ENCODE measurements at regions not wholly inside any gene's neighbourhood (a gene's known extent, or its start where the extent isn't known, plus 50 kb on each side); places are given as distances from the start of the nearest gene placed in this dataset.

DNA sequence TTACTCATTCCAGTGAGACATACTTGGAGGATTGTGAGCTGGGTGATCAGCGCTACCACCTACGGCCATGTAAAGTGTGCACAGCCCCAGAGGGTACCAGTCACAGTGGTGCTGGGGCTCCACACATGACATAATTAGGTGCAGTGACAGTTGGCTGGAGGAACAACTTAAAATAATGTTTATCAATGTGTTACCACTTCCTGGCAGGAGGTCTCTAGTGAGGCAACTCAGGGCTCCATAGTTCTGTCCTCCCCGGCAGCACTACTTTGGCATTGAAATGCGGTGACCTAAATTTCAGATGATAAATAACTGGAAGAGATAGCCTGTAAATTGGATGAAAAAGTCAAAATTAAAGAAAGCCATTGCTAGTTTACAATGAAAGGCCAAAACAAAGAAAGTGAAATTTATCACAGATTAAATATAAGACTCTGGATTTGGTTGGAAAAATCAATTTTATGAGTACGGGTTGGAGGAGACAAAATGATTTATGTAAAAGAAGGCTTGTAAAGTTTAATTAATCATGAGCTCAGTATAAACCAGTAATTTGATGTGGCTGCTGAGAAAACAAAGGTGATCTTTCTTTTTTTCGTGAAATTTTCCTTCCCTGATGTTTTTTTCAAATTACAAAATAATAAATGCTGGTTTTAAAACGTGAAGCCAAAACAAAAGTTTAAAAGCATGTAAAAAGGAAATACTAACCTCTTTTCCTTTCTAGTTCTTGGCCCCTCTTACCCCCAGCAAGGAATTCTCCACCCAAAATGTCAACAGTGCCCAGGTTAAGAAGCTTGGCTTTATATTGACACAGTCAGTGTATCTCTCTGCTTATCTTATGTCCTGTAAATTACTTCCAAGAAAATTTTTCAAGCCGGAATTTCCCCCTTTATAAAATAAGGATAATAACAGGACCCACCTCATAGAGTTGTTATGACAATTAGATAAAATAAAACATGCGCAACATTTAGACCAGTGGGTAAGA lies 126.7 kb upstream of the NOX3 start:
- no peak for DNase-seq
- H3K27me3 Mint-ChIP-seq, result no peaks in the 10 kb centered on the region
- H3K27ac Mint-ChIP-seq, result no peak overlapping the region
- peaks cover 3% of the 10 kb centered on the region for H3K9me3 Mint-ChIP-seq
- no peaks in the 10 kb centered on the region for H3K36me3 Mint-ChIP-seq (ENCODE audit: low read depth)
- H3K4me1 Mint-ChIP-seq, result no peaks in the 10 kb centered on the region
- H3K4me3 Mint-ChIP-seq, result no peak overlapping the region
- intact Hi-C loops (cut with micrococcal nuclease), result no loop called here

DNA sequence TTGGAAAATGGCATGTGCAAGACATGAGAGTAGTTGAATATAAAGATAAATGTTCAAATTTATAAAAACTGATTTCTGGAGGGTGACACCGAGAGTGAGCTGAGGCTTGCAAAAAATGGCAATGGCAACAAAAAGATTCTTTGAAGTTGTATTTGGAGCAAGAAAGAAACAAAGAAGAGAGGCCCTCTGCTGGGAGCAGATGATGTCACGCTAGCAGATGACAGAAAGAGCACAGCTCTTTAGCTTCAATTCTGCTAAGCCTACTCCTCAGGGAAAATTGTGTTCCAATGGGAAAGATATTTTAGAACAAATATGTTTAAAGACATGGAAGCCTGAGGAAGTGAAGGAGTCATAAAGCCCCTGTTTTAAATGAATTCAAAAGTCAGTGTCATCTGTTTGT lies 125.3 kb upstream of the NOX3 start:
- no peaks in the 10 kb centered on the region for H3K36me3 Mint-ChIP-seq (ENCODE audit: low read depth)
- DNase-seq, result no peak
- intact Hi-C loops (cut with micrococcal nuclease), result no loop called here
- H3K4me3 Mint-ChIP-seq, result no peak overlapping the region
- no peaks in the 10 kb centered on the region for H3K4me1 Mint-ChIP-seq
- H3K27me3 Mint-ChIP-seq, result no peaks in the 10 kb centered on the region
- H3K27ac Mint-ChIP-seq, result no peak overlapping the region
- peaks cover 3% of the 10 kb centered on the region for H3K9me3 Mint-ChIP-seq

DNA sequence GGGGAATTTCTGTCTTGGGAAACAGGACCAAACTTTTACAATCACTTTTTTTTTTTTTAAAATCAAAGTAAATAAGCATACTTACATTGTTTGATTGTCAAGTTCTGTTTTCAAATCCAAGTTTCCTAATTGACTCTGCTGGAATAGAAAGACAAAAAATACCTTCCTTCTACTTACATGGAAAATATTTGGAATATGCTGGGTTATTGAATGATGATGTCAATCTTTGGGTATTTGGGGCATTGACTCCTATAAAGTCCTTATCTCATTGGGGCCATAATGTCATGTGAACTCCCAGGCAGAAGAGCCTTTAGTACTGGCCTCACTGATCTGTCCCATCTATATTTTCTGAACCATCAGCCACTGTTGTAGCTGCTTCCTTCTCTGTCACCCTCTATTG lies 122.6 kb upstream of the NOX3 start:
- no peaks in the 10 kb centered on the region for H3K36me3 Mint-ChIP-seq (ENCODE audit: low read depth)
- intact Hi-C loops (cut with micrococcal nuclease), result no loop called here
- H3K27me3 Mint-ChIP-seq, result no peaks in the 10 kb centered on the region
- no peaks in the 10 kb centered on the region for H3K4me1 Mint-ChIP-seq
- no peak for DNase-seq
- H3K4me3 Mint-ChIP-seq, result no peak overlapping the region
- H3K9me3 Mint-ChIP-seq, result peaks cover 3% of the 10 kb centered on the region
- no peak overlapping the region for H3K27ac Mint-ChIP-seq

DNA sequence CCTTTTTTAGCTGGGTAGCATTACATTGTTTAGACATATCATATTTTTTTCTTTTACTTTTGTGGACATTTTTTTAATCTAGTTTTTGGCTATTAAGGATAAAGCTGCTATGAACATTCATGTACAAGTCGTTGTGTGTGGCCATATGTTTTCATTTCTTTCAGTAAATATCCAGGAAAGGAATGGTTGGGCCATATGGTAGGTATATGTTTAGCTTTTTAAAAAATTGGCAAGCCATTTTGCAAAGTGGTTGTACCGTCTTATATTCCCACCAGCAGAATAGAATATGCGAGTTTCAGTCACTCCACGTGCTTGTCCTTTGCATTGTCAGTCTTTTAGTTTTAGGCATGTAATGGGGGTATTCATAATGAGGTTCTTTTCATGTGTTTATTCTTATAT lies 106.3 kb upstream of the NOX3 start:
- intact Hi-C loops (cut with micrococcal nuclease), result no loop called here
- H3K4me1 Mint-ChIP-seq, result no peaks in the 10 kb centered on the region
- H3K27me3 Mint-ChIP-seq, result peaks cover 4% of the 10 kb centered on the region
- H3K27ac Mint-ChIP-seq, result no peak overlapping the region
- H3K4me3 Mint-ChIP-seq, result no peak overlapping the region
- DNase-seq, result no peak
- H3K36me3 Mint-ChIP-seq (ENCODE audit: low read depth), result no peaks in the 10 kb centered on the region
- H3K9me3 Mint-ChIP-seq, result no peaks in the 10 kb centered on the region

DNA sequence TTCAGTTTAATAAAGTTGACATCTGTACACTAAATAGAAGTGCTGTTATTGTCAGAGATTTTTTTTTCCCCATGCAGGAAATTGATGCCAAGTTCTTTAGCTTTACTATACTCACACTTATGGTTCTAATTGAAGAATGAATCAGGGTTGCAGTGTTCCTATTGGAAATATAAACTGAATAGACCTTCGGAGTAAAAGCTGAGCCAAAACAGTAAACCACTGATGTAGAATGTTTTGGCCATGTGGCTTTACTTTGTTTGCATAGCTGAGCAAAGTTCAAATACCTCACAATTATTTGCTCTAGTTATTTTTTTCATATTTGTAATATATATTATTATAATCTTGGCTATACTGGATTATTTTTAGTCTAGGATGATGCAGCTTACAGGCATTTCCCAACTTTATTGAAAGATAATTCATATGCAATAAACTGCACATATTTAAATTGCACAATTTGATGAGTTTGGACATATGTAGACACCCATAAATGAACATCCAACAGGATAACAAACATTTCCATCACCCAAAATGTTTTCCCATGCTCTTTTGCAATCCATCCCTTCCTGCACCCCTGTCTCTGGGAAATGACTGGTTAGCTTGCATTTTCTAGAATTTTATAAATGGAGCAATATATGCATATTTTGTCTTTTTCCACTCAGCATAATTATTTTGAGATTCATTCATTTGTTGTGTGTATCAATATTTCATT lies 105.8 kb upstream of the NOX3 start:
- Mint-ChIP-seq H3K27me3 (peaks cover 10% of the 10 kb centered on the region), H3K27ac (no peak overlapping the region), H3K4me1 (no peaks in the 10 kb centered on the region), H3K9me3 (no peaks in the 10 kb centered on the region), H3K36me3 (ENCODE audit: low read depth) (no peaks in the 10 kb centered on the region), H3K4me3 (no peak overlapping the region)
- no peak for DNase-seq
- intact Hi-C loops (cut with micrococcal nuclease), result no loop called here

DNA sequence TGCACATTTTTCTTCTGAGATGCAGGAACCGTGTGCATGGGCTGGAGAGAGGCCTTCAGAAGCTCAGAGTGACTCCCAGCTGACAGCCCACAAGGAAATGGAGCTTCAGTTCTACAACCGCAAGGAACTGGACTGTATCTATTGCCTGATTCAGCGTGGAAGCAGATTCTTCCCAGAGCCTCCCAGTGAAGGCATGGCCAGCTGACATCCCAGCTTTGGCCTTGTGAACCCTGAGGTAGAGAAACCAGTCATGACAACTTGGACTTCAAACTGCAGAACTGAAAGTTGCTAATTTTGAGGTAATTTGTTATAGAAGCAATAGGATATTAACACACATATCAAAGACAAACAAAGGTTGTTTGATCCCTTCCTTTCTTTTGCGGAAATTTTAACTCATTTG lies 94.3 kb upstream of the NOX3 start:
- DNase-seq, result no peak
- H3K36me3 Mint-ChIP-seq (ENCODE audit: low read depth), result no peaks in the 10 kb centered on the region
- no peak overlapping the region for H3K4me3 Mint-ChIP-seq
- intact Hi-C loops (cut with micrococcal nuclease), result no loop called here
- no peak overlapping the region for H3K27ac Mint-ChIP-seq
- H3K27me3 Mint-ChIP-seq, result peaks cover 3% of the 10 kb centered on the region
- no peaks in the 10 kb centered on the region for H3K9me3 Mint-ChIP-seq
- H3K4me1 Mint-ChIP-seq, result no peaks in the 10 kb centered on the region

DNA sequence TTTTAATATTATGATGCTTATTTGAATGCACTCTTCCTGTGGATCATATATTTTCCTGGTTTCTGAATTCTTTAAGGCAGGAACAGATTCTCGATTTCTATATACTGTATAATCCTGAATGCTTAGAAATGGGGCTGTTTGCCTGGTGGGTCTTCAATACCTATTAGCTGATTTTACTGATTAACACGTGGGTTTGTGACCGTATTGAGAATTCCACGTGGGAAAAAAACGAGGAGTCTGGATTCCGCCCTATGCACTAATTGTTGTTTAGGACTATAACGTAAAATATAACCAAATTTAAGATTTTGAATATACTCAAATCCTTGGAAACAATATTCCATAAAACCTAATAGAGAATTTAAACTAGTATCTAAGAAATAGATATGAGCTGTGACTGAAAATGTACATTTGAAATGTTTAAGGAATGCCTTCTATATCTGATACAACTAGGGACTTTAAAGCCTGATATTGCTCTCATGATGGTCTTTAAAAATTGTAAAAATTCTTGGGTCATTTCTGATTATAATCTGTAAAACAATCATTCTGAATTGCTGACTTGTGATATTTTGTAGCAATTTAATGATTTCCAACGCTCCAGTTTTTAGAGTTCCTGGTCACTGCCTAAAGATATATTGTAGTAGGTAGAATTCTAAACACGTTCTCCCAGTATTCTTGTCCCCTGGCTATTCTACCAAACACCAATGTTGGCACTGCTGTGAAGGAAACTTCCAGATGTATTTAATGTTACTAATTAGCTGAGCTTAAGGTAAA lies 93.6 kb upstream of the NOX3 start:
- Mint-ChIP-seq H3K27ac (no peak overlapping the region), H3K4me1 (no peaks in the 10 kb centered on the region), H3K36me3 (ENCODE audit: low read depth) (no peaks in the 10 kb centered on the region), H3K27me3 (peaks cover 3% of the 10 kb centered on the region), H3K4me3 (no peak overlapping the region), H3K9me3 (no peaks in the 10 kb centered on the region)
- DNase-seq, result no peak
- intact Hi-C loops (cut with micrococcal nuclease), result no loop called here

DNA sequence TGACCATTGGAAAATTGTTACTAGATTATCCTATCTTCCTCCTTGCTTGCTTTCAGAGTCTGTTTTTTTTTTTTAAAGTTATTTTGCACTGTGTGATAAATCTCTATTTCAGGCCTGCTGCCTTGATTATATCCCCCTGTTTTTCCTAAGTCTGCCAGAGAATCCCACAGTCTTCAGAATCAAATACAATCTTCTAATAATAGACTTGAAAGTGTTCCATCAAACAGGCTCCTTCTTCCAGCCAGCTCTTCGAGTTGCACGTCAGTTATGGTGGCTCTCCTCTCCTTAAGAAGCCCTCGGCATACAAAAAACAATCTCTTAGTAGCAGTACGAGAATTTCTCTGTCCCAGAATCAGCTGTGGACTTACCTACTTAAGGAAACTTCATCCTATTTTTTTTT lies 92.9 kb upstream of the NOX3 start:
- Mint-ChIP-seq H3K27me3 (peaks cover 2% of the 10 kb centered on the region), H3K4me3 (no peak overlapping the region), H3K27ac (no peak overlapping the region), H3K9me3 (no peaks in the 10 kb centered on the region), H3K4me1 (no peaks in the 10 kb centered on the region), H3K36me3 (ENCODE audit: low read depth) (no peaks in the 10 kb centered on the region)
- no peak for DNase-seq
- intact Hi-C loops (cut with micrococcal nuclease), result no loop called here

DNA sequence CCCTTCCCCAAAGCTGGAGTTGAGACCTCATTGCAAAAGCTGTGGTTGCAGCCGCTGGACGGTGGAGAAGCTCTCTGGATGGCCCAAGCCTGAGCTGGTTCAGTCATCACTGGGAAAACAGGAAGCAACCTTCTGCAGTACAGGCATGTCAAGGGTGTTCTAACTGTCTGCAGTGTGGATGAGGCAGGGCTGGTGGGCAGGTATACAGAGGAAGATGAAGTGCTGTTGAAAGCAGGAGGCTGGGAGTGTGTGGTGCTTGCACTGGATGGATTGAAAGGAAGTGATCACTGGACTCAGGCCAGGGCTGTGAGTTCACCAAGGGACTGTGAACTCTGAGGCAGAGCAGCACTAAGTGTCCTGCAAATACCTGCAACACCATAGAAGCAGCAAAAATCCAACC lies 89.0 kb upstream of the NOX3 start:
- no peak for DNase-seq
- intact Hi-C loops (cut with micrococcal nuclease), result no loop called here
- peaks cover 4% of the 10 kb centered on the region for H3K27me3 Mint-ChIP-seq
- H3K4me3 Mint-ChIP-seq, result no peak overlapping the region
- H3K4me1 Mint-ChIP-seq, result no peaks in the 10 kb centered on the region
- no peak overlapping the region for H3K27ac Mint-ChIP-seq
- no peaks in the 10 kb centered on the region for H3K36me3 Mint-ChIP-seq (ENCODE audit: low read depth)
- no peaks in the 10 kb centered on the region for H3K9me3 Mint-ChIP-seq

DNA sequence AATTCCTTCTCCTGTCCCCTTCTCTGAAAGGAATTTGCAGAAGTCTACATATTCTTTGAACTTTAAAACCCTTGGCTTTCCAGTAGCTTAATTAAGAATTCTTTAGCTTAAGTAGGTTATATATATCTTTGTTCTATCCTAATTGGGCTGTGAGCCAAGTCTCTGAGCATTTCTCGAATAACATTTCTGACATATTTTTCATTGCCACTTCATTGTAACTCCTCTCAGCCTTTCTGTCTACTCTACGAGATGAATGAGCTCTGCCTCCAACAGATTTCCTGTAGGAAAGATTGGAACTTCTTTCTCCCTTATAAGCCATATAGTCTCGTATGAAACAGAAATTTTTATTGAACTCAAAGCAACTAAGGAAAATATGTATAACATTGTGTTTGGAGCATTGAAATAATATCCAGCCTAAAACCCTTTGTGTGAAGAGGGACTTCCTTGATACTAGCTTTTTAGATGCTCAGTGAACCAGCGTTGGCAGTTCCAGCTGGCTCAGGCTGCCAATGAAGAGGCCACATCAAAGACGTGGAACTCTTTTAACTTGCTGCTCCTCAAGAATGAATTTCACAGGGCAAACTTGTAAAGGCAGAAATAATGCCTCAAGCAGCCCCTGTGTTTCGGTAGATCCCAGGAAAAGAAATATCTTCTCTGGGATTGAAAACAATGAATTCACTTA lies 87.7 kb upstream of the NOX3 start:
- no peaks in the 10 kb centered on the region for H3K4me1 Mint-ChIP-seq
- intact Hi-C loops (cut with micrococcal nuclease), result no loop called here
- no peak overlapping the region for H3K4me3 Mint-ChIP-seq
- H3K27me3 Mint-ChIP-seq, result peaks cover 4% of the 10 kb centered on the region
- DNase-seq, result no peak
- no peaks in the 10 kb centered on the region for H3K9me3 Mint-ChIP-seq
- no peaks in the 10 kb centered on the region for H3K36me3 Mint-ChIP-seq (ENCODE audit: low read depth)
- no peak overlapping the region for H3K27ac Mint-ChIP-seq

DNA sequence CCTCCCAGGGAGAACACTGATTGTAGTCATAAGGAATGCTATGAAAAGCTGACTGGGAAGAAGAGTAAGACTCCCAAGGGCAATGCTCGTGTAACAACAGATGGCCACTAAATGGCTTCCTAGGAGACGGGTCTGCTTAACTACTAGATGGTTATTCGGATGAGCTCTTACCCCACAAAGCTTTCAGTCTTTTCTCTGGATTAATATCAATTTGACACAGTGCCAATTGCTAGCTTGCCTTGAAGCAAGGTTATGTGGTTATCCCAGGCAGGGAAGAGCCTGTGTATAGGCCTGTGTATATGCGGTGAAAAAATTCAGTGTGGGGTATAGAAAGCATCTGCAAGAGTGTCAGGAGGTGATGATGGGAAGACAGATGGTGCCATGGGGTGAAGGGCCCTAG lies 86.4 kb upstream of the NOX3 start:
- Mint-ChIP-seq H3K4me1 (no peaks in the 10 kb centered on the region), H3K36me3 (ENCODE audit: low read depth) (no peaks in the 10 kb centered on the region), H3K27me3 (peaks cover 4% of the 10 kb centered on the region), H3K4me3 (no peak overlapping the region), H3K9me3 (no peaks in the 10 kb centered on the region), H3K27ac (no peak overlapping the region)
- intact Hi-C loops (cut with micrococcal nuclease), result no loop called here
- no peak for DNase-seq

DNA sequence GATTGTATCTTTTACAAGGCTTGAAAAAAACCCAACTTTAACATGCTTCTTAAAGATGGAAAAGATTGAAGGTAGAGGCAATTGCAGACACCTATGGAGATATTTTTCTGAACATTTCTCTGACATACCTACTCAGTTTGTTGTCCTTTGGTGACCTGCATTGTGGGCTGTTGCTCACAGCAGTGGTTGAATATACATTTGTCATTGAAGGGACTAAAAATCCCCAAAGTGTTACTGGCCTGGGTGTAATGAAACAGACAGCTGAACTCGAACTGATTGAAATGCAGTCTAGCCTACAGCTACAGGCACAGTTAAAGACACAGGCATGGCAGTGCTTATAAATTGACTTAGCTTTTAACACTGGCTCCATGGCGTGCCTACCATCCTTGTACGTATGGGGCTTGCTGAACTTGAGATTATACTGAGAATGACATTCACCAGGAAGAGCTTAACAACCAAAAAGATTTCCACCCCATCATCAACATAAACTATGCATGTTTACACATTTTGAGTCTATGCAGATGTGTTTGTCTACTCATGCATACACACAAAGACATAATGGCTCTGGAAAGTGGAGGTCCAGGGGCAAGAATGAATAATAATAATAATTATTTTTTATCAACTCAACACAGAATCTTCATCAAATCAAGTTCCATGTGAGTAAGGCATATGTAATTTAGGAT lies 83.2 kb upstream of the NOX3 start:
- no peak for DNase-seq
- H3K9me3 Mint-ChIP-seq, result no peaks in the 10 kb centered on the region
- H3K27me3 Mint-ChIP-seq, result peaks cover 13% of the 10 kb centered on the region
- no peak overlapping the region for H3K4me3 Mint-ChIP-seq
- H3K27ac Mint-ChIP-seq, result no peak overlapping the region
- no peaks in the 10 kb centered on the region for H3K4me1 Mint-ChIP-seq
- H3K36me3 Mint-ChIP-seq (ENCODE audit: low read depth), result no peaks in the 10 kb centered on the region
- intact Hi-C loops (cut with micrococcal nuclease), result no loop called here

DNA sequence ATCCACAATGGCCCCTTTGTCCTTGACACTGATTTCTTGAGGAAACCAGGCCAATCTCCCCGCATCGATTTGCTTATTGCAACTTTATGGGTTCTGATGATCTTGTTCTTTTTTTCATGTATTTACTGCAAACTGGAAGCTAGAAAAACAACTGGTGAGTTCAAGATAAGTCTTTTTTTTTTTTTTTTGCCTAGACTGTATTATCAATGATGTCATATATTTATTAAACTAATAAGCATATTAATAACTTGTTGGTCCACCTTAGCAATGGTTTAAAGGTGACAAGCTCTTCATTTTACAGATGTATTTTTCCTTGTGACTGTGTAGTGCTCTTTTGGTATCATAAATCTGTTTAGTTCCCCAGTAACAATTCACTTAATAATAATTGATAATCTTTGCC lies 79.0 kb upstream of the NOX3 start:
- no peaks in the 10 kb centered on the region for H3K36me3 Mint-ChIP-seq (ENCODE audit: low read depth)
- intact Hi-C loops (cut with micrococcal nuclease), result loop anchor here (5.0 kb wide), 1 partner anchor 857 kb away; no protein-coding TSS in a partner anchor
- H3K27ac Mint-ChIP-seq, result no peak overlapping the region
- H3K4me1 Mint-ChIP-seq, result no peaks in the 10 kb centered on the region
- no peaks in the 10 kb centered on the region for H3K9me3 Mint-ChIP-seq
- H3K4me3 Mint-ChIP-seq, result no peak overlapping the region
- peaks cover 9% of the 10 kb centered on the region for H3K27me3 Mint-ChIP-seq
- no peak for DNase-seq
